ENCODE measurements at regions not wholly inside any gene's neighbourhood (a gene's known extent, or its start where the extent isn't known, plus 50 kb on each side); places are given as distances from the start of the nearest gene placed in this dataset.

DNA sequence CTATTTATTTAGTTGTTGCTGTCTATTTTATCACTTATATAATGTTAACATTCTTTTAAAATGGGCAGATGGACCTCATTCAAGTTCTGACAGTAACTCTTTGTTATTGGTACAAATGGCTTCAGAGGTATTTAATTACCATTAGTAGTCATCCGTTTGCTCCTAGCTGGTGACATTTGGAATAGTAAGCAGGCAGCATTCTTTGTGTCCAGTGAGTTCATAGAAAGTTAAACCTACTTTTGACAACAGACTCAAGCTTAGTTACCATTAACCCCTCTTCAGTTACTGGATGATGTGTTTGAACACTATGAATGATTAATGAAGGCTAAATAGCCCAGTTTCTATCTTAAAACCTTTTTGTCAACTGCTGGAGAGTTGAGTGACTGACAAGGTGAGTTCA lies 500.7 kb upstream of the ATP11B start:
- no peak for DNase-seq (ENCODE audit: extremely low spot score, unreplicated experiment)
- TF ChIP-seq, protein P1, sequence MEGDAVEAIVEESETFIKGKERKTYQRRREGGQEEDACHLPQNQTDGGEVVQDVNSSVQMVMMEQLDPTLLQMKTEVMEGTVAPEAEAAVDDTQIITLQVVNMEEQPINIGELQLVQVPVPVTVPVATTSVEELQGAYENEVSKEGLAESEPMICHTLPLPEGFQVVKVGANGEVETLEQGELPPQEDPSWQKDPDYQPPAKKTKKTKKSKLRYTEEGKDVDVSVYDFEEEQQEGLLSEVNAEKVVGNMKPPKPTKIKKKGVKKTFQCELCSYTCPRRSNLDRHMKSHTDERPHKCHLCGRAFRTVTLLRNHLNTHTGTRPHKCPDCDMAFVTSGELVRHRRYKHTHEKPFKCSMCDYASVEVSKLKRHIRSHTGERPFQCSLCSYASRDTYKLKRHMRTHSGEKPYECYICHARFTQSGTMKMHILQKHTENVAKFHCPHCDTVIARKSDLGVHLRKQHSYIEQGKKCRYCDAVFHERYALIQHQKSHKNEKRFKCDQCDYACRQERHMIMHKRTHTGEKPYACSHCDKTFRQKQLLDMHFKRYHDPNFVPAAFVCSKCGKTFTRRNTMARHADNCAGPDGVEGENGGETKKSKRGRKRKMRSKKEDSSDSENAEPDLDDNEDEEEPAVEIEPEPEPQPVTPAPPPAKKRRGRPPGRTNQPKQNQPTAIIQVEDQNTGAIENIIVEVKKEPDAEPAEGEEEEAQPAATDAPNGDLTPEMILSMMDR (IDR thresholded peaks at IDR 0.05), result no peak
- Mint-ChIP-seq H3K9me3 (ENCODE audit: unreplicated experiment) (no peaks in the 10 kb centered on the region), H3K4me3 (ENCODE audit: unreplicated experiment) (no peak overlapping the region), H3K4me1 (ENCODE audit: unreplicated experiment) (peaks cover 9% of the 10 kb centered on the region), H3K27me3 (ENCODE audit: unreplicated experiment) (no peaks in the 10 kb centered on the region), H3K27ac (ENCODE audit: unreplicated experiment) (no peak overlapping the region), H3K36me3 (ENCODE audit: unreplicated experiment) (no peaks in the 10 kb centered on the region)

- TF ChIP-seq, protein P1 (IDR thresholded peaks at IDR 0.05), result no peak
- DNase-seq (ENCODE audit: extremely low spot score, unreplicated experiment), result no peak
- Mint-ChIP-seq H3K9me3 (ENCODE audit: unreplicated experiment) (no peaks in the 10 kb centered on the region), H3K27me3 (ENCODE audit: unreplicated experiment) (no peaks in the 10 kb centered on the region), H3K27ac (ENCODE audit: unreplicated experiment) (no peak overlapping the region), H3K4me1 (ENCODE audit: unreplicated experiment) (peaks cover 9% of the 10 kb centered on the region), H3K4me3 (ENCODE audit: unreplicated experiment) (no peak overlapping the region), H3K36me3 (ENCODE audit: unreplicated experiment) (no peaks in the 10 kb centered on the region)
These were observed 499.0 kb upstream of the ATP11B start for GRCh38 chr3:182294256-182294655.

- Mint-ChIP-seq H3K27me3 (ENCODE audit: unreplicated experiment) (no peaks in the 10 kb centered on the region), H3K9me3 (ENCODE audit: unreplicated experiment) (no peaks in the 10 kb centered on the region), H3K4me1 (ENCODE audit: unreplicated experiment) (peaks cover 9% of the 10 kb centered on the region), H3K27ac (ENCODE audit: unreplicated experiment) (no peak overlapping the region), H3K4me3 (ENCODE audit: unreplicated experiment) (no peak overlapping the region), H3K36me3 (ENCODE audit: unreplicated experiment) (no peaks in the 10 kb centered on the region)
- TF ChIP-seq, protein P1 (IDR thresholded peaks at IDR 0.05), result no peak
- no peak for DNase-seq (ENCODE audit: extremely low spot score, unreplicated experiment)
These were observed 498.6 kb upstream of the ATP11B start for GRCh38 chr3:182294696-182295095.

DNA sequence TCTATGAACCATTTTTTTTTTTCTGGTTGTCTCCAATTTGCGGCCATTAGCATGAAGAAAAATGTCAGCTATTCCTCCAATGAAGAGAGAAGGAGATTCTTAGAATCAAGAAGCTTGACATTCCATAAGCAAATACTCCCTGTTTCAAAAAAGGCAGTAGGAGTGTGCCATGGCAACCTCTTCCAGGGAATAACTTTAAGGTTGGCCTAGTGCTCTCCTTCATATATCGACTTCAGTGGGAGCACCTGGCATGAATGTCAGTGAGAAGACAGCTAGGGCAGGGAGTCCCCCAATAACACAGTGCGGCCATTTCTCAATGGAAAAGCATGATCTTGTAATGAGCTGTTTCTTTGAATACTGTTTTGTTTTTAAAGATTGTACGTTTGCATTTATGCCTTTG lies 493.0 kb upstream of the ATP11B start:
- TF ChIP-seq, protein P1 (IDR thresholded peaks at IDR 0.05), result no peak
- Mint-ChIP-seq H3K4me3 (ENCODE audit: unreplicated experiment) (no peak overlapping the region), H3K27ac (ENCODE audit: unreplicated experiment) (no peak overlapping the region), H3K36me3 (ENCODE audit: unreplicated experiment) (no peaks in the 10 kb centered on the region), H3K4me1 (ENCODE audit: unreplicated experiment) (no peaks in the 10 kb centered on the region), H3K9me3 (ENCODE audit: unreplicated experiment) (no peaks in the 10 kb centered on the region), H3K27me3 (ENCODE audit: unreplicated experiment) (no peaks in the 10 kb centered on the region)
- no peak for DNase-seq (ENCODE audit: extremely low spot score, unreplicated experiment)

- H3K9me3 Mint-ChIP-seq (ENCODE audit: unreplicated experiment), result no peaks in the 10 kb centered on the region
- H3K4me3 Mint-ChIP-seq (ENCODE audit: unreplicated experiment), result no peak overlapping the region
- no peaks in the 10 kb centered on the region for H3K27me3 Mint-ChIP-seq (ENCODE audit: unreplicated experiment)
- no peak for DNase-seq (ENCODE audit: extremely low spot score, unreplicated experiment)
- no peak overlapping the region for H3K27ac Mint-ChIP-seq (ENCODE audit: unreplicated experiment)
- TF ChIP-seq, protein P1 (IDR thresholded peaks at IDR 0.05), result no peak
- H3K36me3 Mint-ChIP-seq (ENCODE audit: unreplicated experiment), result no peaks in the 10 kb centered on the region
- H3K4me1 Mint-ChIP-seq (ENCODE audit: unreplicated experiment), result no peaks in the 10 kb centered on the region
These were observed 490.1 kb upstream of the ATP11B start for GRCh38 chr3:182303169-182303568.

Data from osteocyte (in vitro differentiated cells).